Keratinocyte (primary cell): ENCODE measurements at regions not wholly inside any gene's neighbourhood (a gene's known extent, or its start where the extent isn't known, plus 50 kb on each side); places are given as distances from the start of the nearest gene placed in this dataset.

Experiments used
- CTCF ChIP-seq, 3 experiments: IDR thresholded peaks in 1 of 3; conservative IDR thresholded peaks in 1 of 3; optimal IDR thresholded peaks in 1 of 3; 2 replicates in 2 of 3; 3 replicates in 1 of 3; pipeline versions ENCODE3 to v1.5.1; 2011; ENCODE audit warnings: low read length in 3 of 3, mild to moderate bottlenecking in 3 of 3, moderate library complexity in 2 of 3, control low read depth in 1 of 3, inconsistent platforms in 1 of 3; ENCODE audit not compliant: insufficient read depth in 2 of 3; ENCODE audit errors: extremely low read depth in 1 of 3
- EZH2 ChIP-seq: IDR thresholded peaks from one replicate; pipeline ENCODE4 v1.6.1; 2012; ENCODE audit warnings: inconsistent platforms, mild to moderate bottlenecking, low read length, moderate library complexity

- TF ChIP-seq CTCF (optimal IDR thresholded peaks at IDR 0.05 in 1 of 3, IDR thresholded peaks at IDR 0.05 in 1 of 3, conservative IDR thresholded peaks at IDR 0.05 in 1 of 3; ENCODE audit: extremely low read depth in 1 of 3, insufficient read depth in 2 of 3, low read length in 3 of 3), result no peak
- TF ChIP-seq EZH2, result no peak
Observed at GRCh38 chr12:34368079-34368478, 345.8 kb downstream of the ALG10 start.
